ENCODE measurements at regions not wholly inside any gene's neighbourhood (a gene's known extent, or its start where the extent isn't known, plus 50 kb on each side); places are given as distances from the start of the nearest gene placed in this dataset.

GRCh38 chr7:41771717-41772116, 68.8 kb upstream of the INHBA start:
- peaks cover 15% of the 10 kb centered on the region for H3K27me3 Mint-ChIP-seq
- no peak overlapping the region for H3K27ac Mint-ChIP-seq
- no peak for DNase-seq

DNA sequence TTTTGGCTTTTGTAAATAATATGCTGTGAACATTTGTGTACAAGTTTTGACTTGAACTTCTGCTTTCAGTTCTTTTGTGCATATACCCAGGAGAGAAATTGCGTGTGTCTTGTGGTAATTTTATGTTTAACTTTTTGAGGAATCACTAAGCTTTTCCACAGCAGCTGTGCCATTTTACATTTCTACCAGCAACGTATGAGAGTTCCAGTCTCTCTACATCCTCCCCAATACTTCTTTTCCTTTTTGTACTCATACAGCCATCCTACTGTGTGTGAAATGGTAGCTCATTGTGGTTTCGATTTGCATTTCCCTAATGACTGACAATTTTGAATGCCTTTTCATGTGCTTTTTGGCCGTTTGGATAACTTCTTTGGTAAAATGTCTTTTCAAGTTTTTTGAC, 66.3 kb upstream of the INHBA start:
- Mint-ChIP-seq H3K27ac (no peak overlapping the region), H3K9me3 (peaks cover 0 to 21% of the 10 kb centered on the region in 2 donors), H3K4me3 (no peak overlapping the region), H3K27me3 (peaks cover 15% of the 10 kb centered on the region), H3K4me1 (no peaks in the 10 kb centered on the region)
- DNase-seq, result no peak
- ATAC-seq, result no peak

More at GRCh38 chr7:41771717-41772116, 68.8 kb upstream of the INHBA start:
- peaks cover 0 to 10% of the 10 kb centered on the region in 2 donors for H3K9me3 Mint-ChIP-seq
- no peak for ATAC-seq
- H3K4me3 Mint-ChIP-seq, result no peak overlapping the region
- H3K4me1 Mint-ChIP-seq, result no peaks in the 10 kb centered on the region

GRCh38 chr7:41763626-41764025, 60.7 kb upstream of the INHBA start:
- Mint-ChIP-seq H3K27me3 (peaks cover 9% of the 10 kb centered on the region), H3K4me3 (no peak overlapping the region), H3K27ac (no peak overlapping the region), H3K4me1 (no peaks in the 10 kb centered on the region), H3K9me3 (peaks cover 8 to 21% of the 10 kb centered on the region in 2 donors)
- no peak for ATAC-seq
- no peak for DNase-seq

GRCh38 chr7:41762641-41763040, 59.8 kb upstream of the INHBA start:
- H3K27me3 Mint-ChIP-seq, result peaks cover 7% of the 10 kb centered on the region
- no peak for DNase-seq
- no peak overlapping the region for H3K4me3 Mint-ChIP-seq
- H3K4me1 Mint-ChIP-seq, result no peaks in the 10 kb centered on the region
- H3K27ac Mint-ChIP-seq, result no peak overlapping the region
- peaks cover 8 to 18% of the 10 kb centered on the region in 2 donors for H3K9me3 Mint-ChIP-seq
- no peak for ATAC-seq

DNA sequence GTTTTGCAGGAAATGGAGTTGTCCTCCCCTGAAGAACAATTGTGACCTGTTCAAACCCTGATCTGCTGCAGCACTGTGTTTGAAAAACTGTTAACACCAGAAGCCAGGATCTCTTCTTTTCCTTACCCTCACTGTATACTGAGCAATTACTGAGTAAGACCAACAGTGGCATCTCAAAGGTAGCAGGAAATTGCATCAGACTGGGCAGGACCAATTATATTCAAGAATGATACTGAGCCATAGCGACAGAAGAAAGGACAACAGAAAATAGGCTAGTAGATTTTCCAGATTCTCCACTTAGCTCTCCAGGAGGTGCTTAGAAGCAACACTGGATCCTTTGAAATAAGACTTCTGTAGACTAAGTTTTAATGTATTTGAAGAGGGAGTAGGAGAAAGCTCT, 57.4 kb upstream of the INHBA start:
- Mint-ChIP-seq H3K4me3 (no peak overlapping the region), H3K27me3 (peaks cover 7% of the 10 kb centered on the region), H3K27ac (peak overlapping the region in 1 of 2 donors; percentile 25), H3K9me3 (peaks cover 8 to 26% of the 10 kb centered on the region in 2 donors), H3K4me1 (no peaks in the 10 kb centered on the region)
- DNase-seq (no peak), ATAC-seq (no peak)

DNA sequence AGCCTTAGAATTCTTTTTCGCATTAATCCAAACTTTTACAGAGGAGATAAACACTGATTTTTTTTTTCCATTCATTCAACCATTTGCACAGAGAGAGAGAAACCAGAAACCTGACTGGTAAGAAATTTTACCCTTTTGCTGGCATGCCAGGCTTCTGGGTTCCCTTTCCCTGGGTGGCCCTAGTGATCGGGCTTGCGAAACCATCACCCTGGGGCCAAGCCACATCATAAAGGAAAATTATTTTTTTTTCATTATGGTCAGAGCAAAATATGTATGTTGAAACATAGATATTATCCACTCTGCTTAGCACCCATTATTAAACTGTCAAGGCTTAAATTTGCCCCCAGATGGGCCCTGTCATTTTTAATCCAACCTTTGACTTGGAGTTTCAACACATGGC, 55.4 kb upstream of the INHBA start:
- H3K9me3 Mint-ChIP-seq, result peaks cover 8 to 21% of the 10 kb centered on the region in 2 donors
- peaks cover 7% of the 10 kb centered on the region for H3K27me3 Mint-ChIP-seq
- ATAC-seq (no peak), DNase-seq (no peak)
- no peak overlapping the region for H3K27ac Mint-ChIP-seq
- no peak overlapping the region for H3K4me3 Mint-ChIP-seq
- H3K4me1 Mint-ChIP-seq, result no peaks in the 10 kb centered on the region

- DNase-seq, result no peak
- peaks cover 10% of the 10 kb centered on the region for H3K27me3 Mint-ChIP-seq
- no peaks in the 10 kb centered on the region for H3K4me1 Mint-ChIP-seq
- H3K27ac Mint-ChIP-seq, result no peak overlapping the region
- H3K9me3 Mint-ChIP-seq, result peaks cover 8 to 24% of the 10 kb centered on the region in 2 donors
- no peak for ATAC-seq
- H3K4me3 Mint-ChIP-seq, result no peak overlapping the region
These were observed 53.8 kb upstream of the INHBA start for GRCh38 chr7:41756650-41757182.

DNA sequence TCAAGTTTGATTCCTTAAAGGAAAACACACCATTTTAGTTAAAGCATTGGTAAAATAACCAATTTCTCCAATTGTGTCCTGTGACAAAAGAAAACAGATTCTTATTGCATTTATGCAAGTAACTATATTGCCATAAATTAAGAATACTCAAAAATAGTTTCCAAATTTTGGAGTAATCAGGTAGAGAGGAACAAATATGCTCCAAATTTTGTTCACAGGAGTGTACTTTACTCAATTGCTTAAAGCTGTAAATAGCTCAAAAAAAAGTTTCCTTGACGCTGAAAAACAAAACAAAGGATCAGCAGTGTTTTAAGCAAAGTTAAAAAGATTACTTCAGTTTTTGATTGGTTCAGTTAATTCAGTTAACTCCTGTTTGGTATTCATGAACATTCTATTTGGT, 52.2 kb upstream of the INHBA start:
- H3K4me1 Mint-ChIP-seq, result no peaks in the 10 kb centered on the region
- H3K27me3 Mint-ChIP-seq, result peaks cover 12% of the 10 kb centered on the region
- no peak overlapping the region for H3K27ac Mint-ChIP-seq
- ATAC-seq (no peak), DNase-seq (no peak)
- H3K4me3 Mint-ChIP-seq, result no peak overlapping the region
- peaks cover 5 to 24% of the 10 kb centered on the region in 2 donors for H3K9me3 Mint-ChIP-seq

DNA sequence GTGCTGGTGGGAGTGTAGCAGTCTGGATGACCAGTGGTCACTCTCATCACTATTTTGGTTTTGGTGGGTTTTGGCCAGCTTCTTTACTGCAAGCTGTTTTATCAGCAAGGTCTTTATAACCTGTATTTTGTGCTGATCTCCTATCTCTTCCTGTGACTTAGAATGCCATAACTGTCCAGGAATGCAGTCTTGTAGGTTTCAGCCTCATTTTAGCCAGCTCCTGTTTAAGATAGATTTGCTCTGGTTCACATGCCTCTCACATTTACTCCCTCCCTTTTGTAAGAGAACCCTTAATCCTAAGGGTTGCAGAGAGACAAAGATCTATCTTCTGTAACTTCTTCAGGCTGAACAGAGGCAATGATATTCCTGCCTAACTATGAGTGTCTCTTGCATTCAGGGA, 51.2 kb upstream of the INHBA start:
- no peak for DNase-seq
- H3K4me3 Mint-ChIP-seq, result no peak overlapping the region
- H3K9me3 Mint-ChIP-seq, result peaks cover 0 to 27% of the 10 kb centered on the region in 2 donors
- ATAC-seq, result no peak
- H3K27me3 Mint-ChIP-seq, result peaks cover 8% of the 10 kb centered on the region
- no peak overlapping the region for H3K27ac Mint-ChIP-seq
- no peaks in the 10 kb centered on the region for H3K4me1 Mint-ChIP-seq

Measured in stimulated activated naive CD8-positive, alpha-beta T cell treated with anti-CD3 and anti-CD28 coated beads, Interleukin-15, amount 100 ng/mL, for 72 hours (primary cell).